ENCODE measurements at regions not wholly inside any gene's neighbourhood (a gene's known extent, or its start where the extent isn't known, plus 50 kb on each side); places are given as distances from the start of the nearest gene placed in this dataset.

DNA sequence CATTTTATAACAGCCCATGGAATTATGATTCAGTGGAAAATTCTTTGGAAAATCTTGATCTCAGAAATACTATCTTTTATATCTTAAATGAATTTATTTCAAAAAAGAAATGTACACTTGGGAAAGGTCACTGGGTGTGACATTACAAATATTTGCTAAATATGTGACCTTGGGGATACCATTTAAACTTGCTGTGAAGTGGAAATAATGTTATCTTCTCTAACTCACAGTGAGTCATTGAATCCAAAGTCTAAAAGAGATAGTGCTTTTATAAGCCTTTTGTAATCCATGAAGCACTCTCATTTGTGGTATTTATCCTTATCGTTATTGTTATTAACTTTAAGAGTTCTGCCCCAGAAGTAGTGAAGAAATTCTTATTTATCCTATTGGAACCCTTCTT lies 289.8 kb upstream of the SEMA6D start:
- intact Hi-C loops (cut with micrococcal nuclease; ENCODE audit: unreplicated experiment): no loop called here
- Mint-ChIP-seq H3K9me3 (ENCODE audit: low read depth, unreplicated experiment) (no peaks in the 10 kb centered on the region), H3K4me1 (ENCODE audit: low read depth, unreplicated experiment) (no peaks in the 10 kb centered on the region), H3K4me3 (ENCODE audit: low read depth, unreplicated experiment) (no peak overlapping the region), H3K27me3 (ENCODE audit: unreplicated experiment) (no peaks in the 10 kb centered on the region), H3K27ac (ENCODE audit: unreplicated experiment) (no peak overlapping the region), H3K36me3 (ENCODE audit: insufficient read depth, unreplicated experiment) (no peaks in the 10 kb centered on the region)
- TF ChIP-seq, protein P1, sequence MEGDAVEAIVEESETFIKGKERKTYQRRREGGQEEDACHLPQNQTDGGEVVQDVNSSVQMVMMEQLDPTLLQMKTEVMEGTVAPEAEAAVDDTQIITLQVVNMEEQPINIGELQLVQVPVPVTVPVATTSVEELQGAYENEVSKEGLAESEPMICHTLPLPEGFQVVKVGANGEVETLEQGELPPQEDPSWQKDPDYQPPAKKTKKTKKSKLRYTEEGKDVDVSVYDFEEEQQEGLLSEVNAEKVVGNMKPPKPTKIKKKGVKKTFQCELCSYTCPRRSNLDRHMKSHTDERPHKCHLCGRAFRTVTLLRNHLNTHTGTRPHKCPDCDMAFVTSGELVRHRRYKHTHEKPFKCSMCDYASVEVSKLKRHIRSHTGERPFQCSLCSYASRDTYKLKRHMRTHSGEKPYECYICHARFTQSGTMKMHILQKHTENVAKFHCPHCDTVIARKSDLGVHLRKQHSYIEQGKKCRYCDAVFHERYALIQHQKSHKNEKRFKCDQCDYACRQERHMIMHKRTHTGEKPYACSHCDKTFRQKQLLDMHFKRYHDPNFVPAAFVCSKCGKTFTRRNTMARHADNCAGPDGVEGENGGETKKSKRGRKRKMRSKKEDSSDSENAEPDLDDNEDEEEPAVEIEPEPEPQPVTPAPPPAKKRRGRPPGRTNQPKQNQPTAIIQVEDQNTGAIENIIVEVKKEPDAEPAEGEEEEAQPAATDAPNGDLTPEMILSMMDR (IDR thresholded peaks at IDR 0.05; ENCODE audit: unreplicated experiment): no peak
- CTCF ChIA-PET: no interaction called here
- no TSS peak for BruUV-seq (replicated peaks)
- no peak for DNase-seq

DNA sequence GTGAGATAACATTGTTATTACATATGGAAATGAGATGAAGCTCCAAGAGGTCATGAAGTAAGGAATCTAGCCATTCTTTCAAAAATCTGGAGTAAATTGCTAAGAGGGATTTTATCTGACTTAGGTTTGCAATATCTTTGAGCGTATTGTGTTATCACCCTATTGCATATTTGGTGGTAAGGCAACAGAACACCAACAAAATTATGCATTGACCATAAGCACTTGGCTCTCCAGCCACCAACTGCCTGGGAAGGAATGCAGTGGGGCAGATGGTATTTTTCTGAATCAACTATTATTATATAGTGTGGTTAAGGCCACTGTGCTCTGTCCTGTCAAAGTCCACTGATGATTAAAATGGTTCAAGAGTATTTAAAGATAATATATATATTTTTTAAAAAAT lies 287.9 kb upstream of the SEMA6D start:
- H3K4me3 Mint-ChIP-seq (ENCODE audit: low read depth, unreplicated experiment): no peak overlapping the region
- no peak for DNase-seq
- BruUV-seq (replicated peaks): no TSS peak
- no peaks in the 10 kb centered on the region for H3K4me1 Mint-ChIP-seq (ENCODE audit: low read depth, unreplicated experiment)
- no peaks in the 10 kb centered on the region for H3K27me3 Mint-ChIP-seq (ENCODE audit: unreplicated experiment)
- H3K36me3 Mint-ChIP-seq (ENCODE audit: insufficient read depth, unreplicated experiment): no peaks in the 10 kb centered on the region
- TF ChIP-seq, protein P1 (IDR thresholded peaks at IDR 0.05; ENCODE audit: unreplicated experiment): no peak
- CTCF ChIA-PET: no interaction called here
- no peak overlapping the region for H3K27ac Mint-ChIP-seq (ENCODE audit: unreplicated experiment)
- H3K9me3 Mint-ChIP-seq (ENCODE audit: low read depth, unreplicated experiment): peaks cover 3% of the 10 kb centered on the region
- intact Hi-C loops (cut with micrococcal nuclease; ENCODE audit: unreplicated experiment): no loop called here

DNA sequence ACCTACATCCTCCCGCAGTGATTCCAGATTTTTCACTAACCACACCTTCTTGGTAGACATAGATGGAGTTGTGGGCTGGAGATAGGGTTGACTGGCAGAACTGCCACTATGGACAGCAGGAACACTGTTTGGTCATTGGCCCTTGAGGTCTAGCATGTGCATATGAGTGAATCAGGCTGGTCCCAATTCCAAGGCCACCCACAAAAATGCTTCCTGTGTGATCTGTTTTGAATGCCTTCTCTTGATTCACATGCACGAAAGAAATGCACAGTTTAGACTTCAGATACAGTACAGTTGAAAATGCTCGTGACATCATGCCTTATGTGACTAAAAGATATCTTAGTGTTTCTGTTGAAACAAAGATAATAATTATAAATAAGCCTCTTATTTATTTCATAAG lies 285.8 kb upstream of the SEMA6D start:
- Mint-ChIP-seq H3K27ac (ENCODE audit: unreplicated experiment) (no peak overlapping the region), H3K4me1 (ENCODE audit: low read depth, unreplicated experiment) (no peaks in the 10 kb centered on the region), H3K27me3 (ENCODE audit: unreplicated experiment) (no peaks in the 10 kb centered on the region), H3K4me3 (ENCODE audit: low read depth, unreplicated experiment) (no peak overlapping the region), H3K36me3 (ENCODE audit: insufficient read depth, unreplicated experiment) (no peaks in the 10 kb centered on the region), H3K9me3 (ENCODE audit: low read depth, unreplicated experiment) (peaks cover 3% of the 10 kb centered on the region)
- CTCF ChIA-PET: no interaction called here
- DNase-seq: no peak
- intact Hi-C loops (cut with micrococcal nuclease; ENCODE audit: unreplicated experiment): no loop called here
- TF ChIP-seq, protein P1 (IDR thresholded peaks at IDR 0.05; ENCODE audit: unreplicated experiment): no peak
- no TSS peak for BruUV-seq (replicated peaks)

DNA sequence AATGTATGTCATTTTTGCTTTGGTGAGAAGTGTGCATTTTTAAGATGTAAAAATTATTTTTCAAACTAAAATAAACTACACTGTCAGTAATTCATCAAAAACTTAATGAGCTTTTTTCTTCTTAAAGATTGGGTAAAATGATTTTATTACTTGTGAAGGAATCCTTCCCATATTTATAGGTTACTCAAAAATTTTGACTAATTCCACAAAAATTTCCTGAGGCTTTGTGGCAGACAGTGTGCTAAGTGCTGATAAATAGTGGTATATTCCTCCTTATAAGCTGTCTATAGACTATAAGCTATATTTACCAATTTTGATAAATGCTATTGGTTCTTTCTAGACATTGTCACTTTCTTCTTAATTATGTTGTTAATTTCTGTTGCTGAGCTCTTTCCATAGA lies 284.5 kb upstream of the SEMA6D start:
- no peaks in the 10 kb centered on the region for H3K27me3 Mint-ChIP-seq (ENCODE audit: unreplicated experiment)
- CTCF ChIA-PET: no interaction called here
- no peak overlapping the region for H3K4me3 Mint-ChIP-seq (ENCODE audit: low read depth, unreplicated experiment)
- intact Hi-C loops (cut with micrococcal nuclease; ENCODE audit: unreplicated experiment): no loop called here
- no peak overlapping the region for H3K27ac Mint-ChIP-seq (ENCODE audit: unreplicated experiment)
- H3K36me3 Mint-ChIP-seq (ENCODE audit: insufficient read depth, unreplicated experiment): no peaks in the 10 kb centered on the region
- H3K4me1 Mint-ChIP-seq (ENCODE audit: low read depth, unreplicated experiment): no peaks in the 10 kb centered on the region
- TF ChIP-seq, protein P1 (IDR thresholded peaks at IDR 0.05; ENCODE audit: unreplicated experiment): no peak
- BruUV-seq (replicated peaks): no TSS peak
- no peak for DNase-seq
- H3K9me3 Mint-ChIP-seq (ENCODE audit: low read depth, unreplicated experiment): peaks cover 3% of the 10 kb centered on the region

DNA sequence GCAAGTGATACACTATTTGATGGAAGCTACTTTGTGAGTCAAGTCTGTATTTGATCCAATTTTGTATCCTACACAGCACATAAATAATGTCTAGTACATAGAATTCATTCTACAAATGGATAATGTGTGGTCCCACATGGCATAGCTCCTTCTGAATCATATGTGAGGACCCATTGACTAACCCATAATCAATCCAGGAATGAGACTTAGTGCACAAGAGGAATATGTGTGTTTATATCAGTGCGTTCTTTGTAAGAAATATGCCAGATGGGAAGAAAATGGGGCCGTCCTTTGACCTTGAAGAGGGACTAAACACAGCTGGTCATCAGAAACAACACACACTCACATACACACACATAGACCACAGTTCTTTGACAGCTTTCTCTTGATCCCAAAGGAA lies 282.7 kb upstream of the SEMA6D start:
- no peaks in the 10 kb centered on the region for H3K36me3 Mint-ChIP-seq (ENCODE audit: insufficient read depth, unreplicated experiment)
- H3K27me3 Mint-ChIP-seq (ENCODE audit: unreplicated experiment): no peaks in the 10 kb centered on the region
- TF ChIP-seq, protein P1 (IDR thresholded peaks at IDR 0.05; ENCODE audit: unreplicated experiment): no peak
- CTCF ChIA-PET: no interaction called here
- no TSS peak for BruUV-seq (replicated peaks)
- H3K4me3 Mint-ChIP-seq (ENCODE audit: low read depth, unreplicated experiment): no peak overlapping the region
- no peak overlapping the region for H3K27ac Mint-ChIP-seq (ENCODE audit: unreplicated experiment)
- peaks cover 3% of the 10 kb centered on the region for H3K9me3 Mint-ChIP-seq (ENCODE audit: low read depth, unreplicated experiment)
- no peak for DNase-seq
- H3K4me1 Mint-ChIP-seq (ENCODE audit: low read depth, unreplicated experiment): no peaks in the 10 kb centered on the region
- intact Hi-C loops (cut with micrococcal nuclease; ENCODE audit: unreplicated experiment): no loop called here
